ENCODE measurements at regions not wholly inside any gene's neighbourhood (a gene's known extent, or its start where the extent isn't known, plus 50 kb on each side); places are given as distances from the start of the nearest gene placed in this dataset.

DNA sequence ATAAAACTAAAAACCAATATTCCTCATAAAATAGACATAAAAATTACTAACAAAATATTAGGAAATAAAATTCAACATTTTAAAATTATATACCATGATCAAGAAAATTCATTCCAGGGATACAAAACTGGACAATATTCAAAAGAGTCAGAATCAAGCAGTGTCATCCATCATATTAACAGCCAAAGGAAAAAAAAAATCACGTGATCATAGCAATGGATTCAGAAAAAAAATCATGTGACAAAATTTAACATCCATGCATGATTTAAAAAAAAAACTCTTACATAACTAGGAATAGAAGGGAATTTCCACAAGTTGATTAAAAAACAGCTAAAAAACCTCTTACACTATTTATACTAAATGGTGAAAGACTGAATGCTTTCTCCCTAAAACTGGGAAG, 95.3 kb upstream of the USP47 start:
- TF ChIP-seq, protein P1, sequence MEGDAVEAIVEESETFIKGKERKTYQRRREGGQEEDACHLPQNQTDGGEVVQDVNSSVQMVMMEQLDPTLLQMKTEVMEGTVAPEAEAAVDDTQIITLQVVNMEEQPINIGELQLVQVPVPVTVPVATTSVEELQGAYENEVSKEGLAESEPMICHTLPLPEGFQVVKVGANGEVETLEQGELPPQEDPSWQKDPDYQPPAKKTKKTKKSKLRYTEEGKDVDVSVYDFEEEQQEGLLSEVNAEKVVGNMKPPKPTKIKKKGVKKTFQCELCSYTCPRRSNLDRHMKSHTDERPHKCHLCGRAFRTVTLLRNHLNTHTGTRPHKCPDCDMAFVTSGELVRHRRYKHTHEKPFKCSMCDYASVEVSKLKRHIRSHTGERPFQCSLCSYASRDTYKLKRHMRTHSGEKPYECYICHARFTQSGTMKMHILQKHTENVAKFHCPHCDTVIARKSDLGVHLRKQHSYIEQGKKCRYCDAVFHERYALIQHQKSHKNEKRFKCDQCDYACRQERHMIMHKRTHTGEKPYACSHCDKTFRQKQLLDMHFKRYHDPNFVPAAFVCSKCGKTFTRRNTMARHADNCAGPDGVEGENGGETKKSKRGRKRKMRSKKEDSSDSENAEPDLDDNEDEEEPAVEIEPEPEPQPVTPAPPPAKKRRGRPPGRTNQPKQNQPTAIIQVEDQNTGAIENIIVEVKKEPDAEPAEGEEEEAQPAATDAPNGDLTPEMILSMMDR (conservative IDR thresholded peaks at IDR 0.05; ENCODE audit: low read depth in 2 of 2), result no peak
- TF ChIP-seq EZH2phosphoT487 (IDR thresholded peaks at IDR 0.05; ENCODE audit: unreplicated experiment) (no peak), EZH2 (IDR thresholded peaks at IDR 0.05; ENCODE audit: low read depth, unreplicated experiment) (no peak), JUNB (IDR thresholded peaks at IDR 0.05; ENCODE audit: unreplicated experiment) (no peak), POLR2AphosphoS5 (IDR thresholded peaks at IDR 0.05; ENCODE audit: low read depth) (no peak)
- TF ChIP-seq, protein P2, sequence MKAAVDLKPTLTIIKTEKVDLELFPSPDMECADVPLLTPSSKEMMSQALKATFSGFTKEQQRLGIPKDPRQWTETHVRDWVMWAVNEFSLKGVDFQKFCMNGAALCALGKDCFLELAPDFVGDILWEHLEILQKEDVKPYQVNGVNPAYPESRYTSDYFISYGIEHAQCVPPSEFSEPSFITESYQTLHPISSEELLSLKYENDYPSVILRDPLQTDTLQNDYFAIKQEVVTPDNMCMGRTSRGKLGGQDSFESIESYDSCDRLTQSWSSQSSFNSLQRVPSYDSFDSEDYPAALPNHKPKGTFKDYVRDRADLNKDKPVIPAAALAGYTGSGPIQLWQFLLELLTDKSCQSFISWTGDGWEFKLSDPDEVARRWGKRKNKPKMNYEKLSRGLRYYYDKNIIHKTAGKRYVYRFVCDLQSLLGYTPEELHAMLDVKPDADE (IDR thresholded peaks at IDR 0.05), result no peak
- TF ChIP-seq, protein P3, sequence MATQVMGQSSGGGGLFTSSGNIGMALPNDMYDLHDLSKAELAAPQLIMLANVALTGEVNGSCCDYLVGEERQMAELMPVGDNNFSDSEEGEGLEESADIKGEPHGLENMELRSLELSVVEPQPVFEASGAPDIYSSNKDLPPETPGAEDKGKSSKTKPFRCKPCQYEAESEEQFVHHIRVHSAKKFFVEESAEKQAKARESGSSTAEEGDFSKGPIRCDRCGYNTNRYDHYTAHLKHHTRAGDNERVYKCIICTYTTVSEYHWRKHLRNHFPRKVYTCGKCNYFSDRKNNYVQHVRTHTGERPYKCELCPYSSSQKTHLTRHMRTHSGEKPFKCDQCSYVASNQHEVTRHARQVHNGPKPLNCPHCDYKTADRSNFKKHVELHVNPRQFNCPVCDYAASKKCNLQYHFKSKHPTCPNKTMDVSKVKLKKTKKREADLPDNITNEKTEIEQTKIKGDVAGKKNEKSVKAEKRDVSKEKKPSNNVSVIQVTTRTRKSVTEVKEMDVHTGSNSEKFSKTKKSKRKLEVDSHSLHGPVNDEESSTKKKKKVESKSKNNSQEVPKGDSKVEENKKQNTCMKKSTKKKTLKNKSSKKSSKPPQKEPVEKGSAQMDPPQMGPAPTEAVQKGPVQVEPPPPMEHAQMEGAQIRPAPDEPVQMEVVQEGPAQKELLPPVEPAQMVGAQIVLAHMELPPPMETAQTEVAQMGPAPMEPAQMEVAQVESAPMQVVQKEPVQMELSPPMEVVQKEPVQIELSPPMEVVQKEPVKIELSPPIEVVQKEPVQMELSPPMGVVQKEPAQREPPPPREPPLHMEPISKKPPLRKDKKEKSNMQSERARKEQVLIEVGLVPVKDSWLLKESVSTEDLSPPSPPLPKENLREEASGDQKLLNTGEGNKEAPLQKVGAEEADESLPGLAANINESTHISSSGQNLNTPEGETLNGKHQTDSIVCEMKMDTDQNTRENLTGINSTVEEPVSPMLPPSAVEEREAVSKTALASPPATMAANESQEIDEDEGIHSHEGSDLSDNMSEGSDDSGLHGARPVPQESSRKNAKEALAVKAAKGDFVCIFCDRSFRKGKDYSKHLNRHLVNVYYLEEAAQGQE (IDR thresholded peaks at IDR 0.05; ENCODE audit: unreplicated experiment), result no peak
